ENCODE measurements at regions not wholly inside any gene's neighbourhood (a gene's known extent, or its start where the extent isn't known, plus 50 kb on each side); places are given as distances from the start of the nearest gene placed in this dataset.

DNA sequence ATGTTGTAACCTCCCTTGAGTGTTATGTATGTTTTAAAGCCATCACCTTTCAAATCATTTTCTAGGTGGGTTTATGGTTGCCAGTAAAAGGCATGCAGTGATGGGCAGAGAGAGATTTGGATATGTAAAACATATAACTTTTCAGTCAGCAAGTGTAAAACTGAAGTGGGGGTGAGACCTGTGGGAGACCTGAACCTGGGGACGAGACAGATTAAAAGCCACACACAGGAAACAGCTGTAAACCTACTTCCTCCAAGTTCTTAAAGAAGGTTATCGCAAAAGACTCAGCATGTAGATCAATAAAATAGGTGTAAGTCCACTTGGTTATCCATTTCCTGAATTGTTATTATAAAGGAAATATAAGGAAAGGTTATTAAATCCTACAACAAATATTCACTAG is 76.6 kb downstream of the YIPF5 start:
- no peak for TF ChIP-seq TCF12 (IDR thresholded peaks at IDR 0.05; ENCODE audit: low read depth)
- no peak for TF ChIP-seq RAD21 (IDR thresholded peaks at IDR 0.05; ENCODE audit: low read depth)
- no peak for TF ChIP-seq EP300 (IDR thresholded peaks at IDR 0.05; ENCODE audit: borderline replicate concordance)
- TF ChIP-seq TEAD4 (IDR thresholded peaks at IDR 0.05) = no peak
- TF ChIP-seq CEBPB (IDR thresholded peaks at IDR 0.05) = no peak
- no peak for TF ChIP-seq TAF1 (IDR thresholded peaks at IDR 0.05; ENCODE audit: low read depth)
- TF ChIP-seq NFIC (IDR thresholded peaks at IDR 0.05) = no peak
- no peak for TF ChIP-seq YY1 (IDR thresholded peaks at IDR 0.05; ENCODE audit: low read depth)
- no peak for TF ChIP-seq FOXM1 (IDR thresholded peaks at IDR 0.05; ENCODE audit: borderline replicate concordance, low read depth)
- no peak for TF ChIP-seq REST (IDR thresholded peaks at IDR 0.05; ENCODE audit: low read depth)
- no peak for TF ChIP-seq MAX (IDR thresholded peaks at IDR 0.05)
- no peak for TF ChIP-seq CREB1 (IDR thresholded peaks at IDR 0.05; ENCODE audit: low read depth)
- no peak for TF ChIP-seq USF1 (IDR thresholded peaks at IDR 0.05)
- TF ChIP-seq EGR1 (IDR thresholded peaks at IDR 0.05) = no peak

All from Ishikawa (cell line).